Duodenal mucosa (tissue), 2 donors: ENCODE measurements at regions not wholly inside any gene's neighbourhood (a gene's known extent, or its start where the extent isn't known, plus 50 kb on each side); places are given as distances from the start of the nearest gene placed in this dataset.

Experiments
- H3K27ac ChIP-seq: one replicate; pipeline ENCODE4 v1.7.0; 2013; ENCODE audit warnings: low read depth, low read length
- H3K27me3 ChIP-seq, 2 donors: one replicate each; pipeline ENCODE4 v1.7.0; 2013; ENCODE audit warnings: low read length in 2 of 2, control low read depth in 1 of 2; ENCODE audit not compliant: insufficient read depth in 2 of 2, control insufficient read depth in 1 of 2
- H3K36me3 ChIP-seq, 2 donors: one replicate each; pipeline ENCODE4 v1.7.0; 2013; ENCODE audit warnings: low read length in 2 of 2, control low read depth in 1 of 2; ENCODE audit not compliant: insufficient read depth in 2 of 2, control insufficient read depth in 1 of 2
- H3K4me1 ChIP-seq, 2 donors: one replicate each; pipeline ENCODE4 v1.7.0; 2013; ENCODE audit warnings: low read length in 2 of 2, control low read depth in 1 of 2; ENCODE audit not compliant: insufficient read depth in 2 of 2, control insufficient read depth in 1 of 2
- H3K4me3 ChIP-seq, 2 donors: one replicate each; pipeline ENCODE4 v1.7.0; 2013; ENCODE audit warnings: low read length in 2 of 2, low read depth in 1 of 2
- H3K9ac ChIP-seq, 2 donors: one replicate each; pipeline ENCODE4 v1.7.0; 2013; ENCODE audit warnings: low read length in 2 of 2, low read depth in 1 of 2
- H3K9me3 ChIP-seq, 2 donors: one replicate each; pipeline ENCODE4 v1.7.0; 2013; ENCODE audit warnings: low read length in 2 of 2, control low read depth in 1 of 2; ENCODE audit not compliant: control insufficient read depth in 1 of 2

GRCh38 chr6:93822434-93823265 is 403.3 kb upstream of the EPHA7 start:
- Histone ChIP-seq H3K9me3 (no peaks in the 10 kb centered on the region), H3K4me3 (no peak overlapping the region), H3K9ac (no peak overlapping the region), H3K36me3 (no peaks in the 10 kb centered on the region), H3K27me3 (no peaks in the 10 kb centered on the region), H3K27ac (no peak overlapping the region), H3K4me1 (no peaks in the 10 kb centered on the region)

DNA sequence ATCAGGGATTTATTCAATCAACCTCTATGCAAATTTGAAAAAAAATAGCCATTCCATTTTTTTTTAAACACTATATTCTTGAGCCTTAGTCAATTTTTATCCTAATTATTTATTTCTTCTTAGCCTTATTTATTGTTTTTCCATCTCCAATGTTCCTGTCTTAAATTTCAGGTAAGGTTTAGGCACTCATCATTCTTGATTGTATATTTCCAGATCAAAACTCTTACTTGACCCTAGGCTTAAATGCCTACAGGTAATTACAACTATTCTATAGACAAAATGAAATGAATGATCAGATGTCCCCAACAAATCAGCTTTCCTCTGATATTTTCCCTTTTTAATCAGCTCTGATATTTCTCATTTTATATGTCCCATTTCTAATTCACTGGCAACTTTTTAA is 402.6 kb upstream of the EPHA7 start:
- no peak overlapping the region for H3K9ac ChIP-seq
- no peaks in the 10 kb centered on the region for H3K9me3 ChIP-seq
- H3K36me3 ChIP-seq, result no peaks in the 10 kb centered on the region
- no peak overlapping the region for H3K4me3 ChIP-seq
- no peak overlapping the region for H3K27ac ChIP-seq
- no peaks in the 10 kb centered on the region for H3K4me1 ChIP-seq
- no peaks in the 10 kb centered on the region for H3K27me3 ChIP-seq

GRCh38 chr6:93820465-93821082 is 401.2 kb upstream of the EPHA7 start:
- Histone ChIP-seq H3K27ac (no peak overlapping the region), H3K36me3 (no peaks in the 10 kb centered on the region), H3K4me1 (no peaks in the 10 kb centered on the region), H3K27me3 (no peaks in the 10 kb centered on the region), H3K9me3 (no peaks in the 10 kb centered on the region), H3K9ac (no peak overlapping the region), H3K4me3 (no peak overlapping the region)

- H3K36me3 ChIP-seq, result no peaks in the 10 kb centered on the region
- H3K4me3 ChIP-seq, result no peak overlapping the region
- no peak overlapping the region for H3K27ac ChIP-seq
- H3K9ac ChIP-seq, result no peak overlapping the region
- no peaks in the 10 kb centered on the region for H3K9me3 ChIP-seq
- H3K27me3 ChIP-seq, result no peaks in the 10 kb centered on the region
- no peaks in the 10 kb centered on the region for H3K4me1 ChIP-seq
Measured at GRCh38 chr6:93819189-93819588, 399.8 kb upstream of the EPHA7 start.

- Histone ChIP-seq H3K4me3 (no peak overlapping the region), H3K27ac (no peak overlapping the region), H3K9me3 (no peaks in the 10 kb centered on the region), H3K27me3 (no peaks in the 10 kb centered on the region), H3K36me3 (no peaks in the 10 kb centered on the region), H3K9ac (no peak overlapping the region), H3K4me1 (no peaks in the 10 kb centered on the region)
Measured at GRCh38 chr6:93817937-93818336, 398.6 kb upstream of the EPHA7 start.

DNA sequence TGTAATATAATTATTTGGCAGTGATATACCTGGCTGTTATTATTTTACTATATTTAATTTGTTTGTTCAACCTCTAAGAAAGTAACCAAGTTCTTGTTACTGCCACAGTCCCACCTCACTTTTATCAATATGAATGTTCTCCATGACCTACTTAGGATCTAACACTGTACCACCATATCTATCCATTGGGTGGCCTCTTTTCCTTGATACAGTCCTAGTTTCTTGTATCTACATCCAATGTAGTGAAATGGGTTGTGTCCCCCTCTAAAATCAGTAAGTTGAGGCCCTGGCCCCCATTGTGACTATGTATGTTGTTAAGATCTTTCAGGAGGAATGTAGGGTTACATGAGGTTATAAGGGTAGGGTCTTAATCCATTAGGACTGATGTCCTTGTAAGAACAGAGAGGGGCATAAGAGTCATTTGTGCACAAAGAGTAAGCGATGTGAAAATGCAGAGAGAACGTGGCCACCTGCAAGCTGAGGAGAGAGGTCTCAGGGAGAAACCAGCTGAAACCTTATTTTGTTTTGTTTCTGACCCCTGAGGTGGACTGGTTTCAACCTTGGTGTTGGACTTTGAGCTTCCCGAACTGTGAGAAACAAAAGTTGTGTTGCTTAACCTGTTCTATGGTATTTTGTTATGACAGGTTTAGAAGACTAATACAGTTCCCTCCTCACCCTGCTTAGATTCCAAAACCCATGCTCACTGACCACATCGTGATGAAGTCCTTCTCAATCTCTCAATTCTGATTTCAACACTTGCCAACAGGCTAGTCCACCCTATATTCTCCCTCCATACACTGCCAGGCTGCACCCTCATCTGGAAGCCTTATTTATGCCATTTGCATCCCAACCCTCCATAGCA is 387.3 kb upstream of the EPHA7 start:
- H3K27me3 ChIP-seq, result no peaks in the 10 kb centered on the region
- H3K27ac ChIP-seq, result no peak overlapping the region

DNA sequence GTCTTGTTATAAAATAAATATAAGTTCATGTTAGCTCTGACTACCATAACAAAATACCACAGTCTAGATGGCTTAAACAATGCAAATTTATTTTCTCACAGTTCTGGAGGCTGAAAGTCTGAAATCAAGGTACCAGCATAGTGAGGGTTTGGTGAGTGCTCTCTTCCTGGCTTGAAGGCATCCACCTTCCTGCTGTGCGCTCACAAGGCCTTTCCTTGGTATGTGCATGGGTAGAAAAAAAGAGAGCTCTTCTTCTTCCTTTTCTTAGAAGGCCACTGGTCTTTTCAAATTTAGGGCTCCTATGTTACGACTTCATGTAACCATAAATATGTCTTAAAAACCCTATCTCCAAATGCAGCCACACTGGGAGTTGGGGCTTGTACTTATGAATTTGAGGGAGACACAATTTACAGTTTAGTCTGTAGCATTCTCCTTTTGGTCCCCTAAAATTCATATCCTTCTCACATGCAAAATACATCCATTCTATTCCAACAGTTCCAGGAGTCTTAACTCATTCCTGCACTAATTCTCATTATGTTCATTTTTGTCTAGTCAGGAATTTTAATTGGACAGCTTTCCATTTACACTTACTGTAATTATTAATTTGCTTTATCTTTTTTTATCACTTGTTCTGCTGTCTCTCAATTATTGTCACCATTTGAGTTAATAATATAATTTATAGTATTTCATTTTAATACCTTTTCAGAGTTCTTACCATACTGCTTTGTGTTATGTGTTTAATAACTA is 381.9 kb upstream of the EPHA7 start:
- Histone ChIP-seq H3K27me3 (no peaks in the 10 kb centered on the region), H3K9me3 (no peaks in the 10 kb centered on the region), H3K9ac (no peak overlapping the region), H3K27ac (no peak overlapping the region), H3K4me3 (no peak overlapping the region), H3K36me3 (no peaks in the 10 kb centered on the region), H3K4me1 (no peaks in the 10 kb centered on the region)

More for the DNA sequence above, 387.3 kb upstream of the EPHA7 start:
- peaks cover 0 to 3% of the 10 kb centered on the region in 2 donors for H3K9me3 ChIP-seq
- H3K9ac ChIP-seq, result no peak overlapping the region
- no peaks in the 10 kb centered on the region for H3K4me1 ChIP-seq
- no peaks in the 10 kb centered on the region for H3K36me3 ChIP-seq
- H3K4me3 ChIP-seq, result no peak overlapping the region

DNA sequence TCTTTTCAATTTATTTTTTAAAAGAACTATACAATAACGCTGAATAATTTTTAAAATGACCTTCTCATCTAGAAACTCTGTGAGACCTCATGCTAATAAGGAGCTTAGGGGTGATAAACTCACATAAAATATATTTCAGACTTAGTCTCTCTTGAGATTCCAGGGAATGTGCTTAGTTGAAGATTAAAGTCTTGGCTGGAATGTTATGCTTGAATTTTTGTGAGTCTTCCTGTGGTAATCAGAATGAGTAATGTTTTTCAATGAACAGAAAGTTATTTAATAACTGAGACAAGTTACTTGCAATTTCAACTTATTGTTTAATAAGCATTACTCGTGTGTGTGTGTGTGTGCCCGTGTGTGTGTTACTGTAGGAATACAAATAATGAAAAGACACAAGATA is 379.9 kb upstream of the EPHA7 start:
- Histone ChIP-seq H3K9me3 (no peaks in the 10 kb centered on the region), H3K9ac (no peak overlapping the region), H3K27me3 (no peaks in the 10 kb centered on the region), H3K4me1 (no peaks in the 10 kb centered on the region), H3K27ac (no peak overlapping the region), H3K36me3 (no peaks in the 10 kb centered on the region), H3K4me3 (no peak overlapping the region)

DNA sequence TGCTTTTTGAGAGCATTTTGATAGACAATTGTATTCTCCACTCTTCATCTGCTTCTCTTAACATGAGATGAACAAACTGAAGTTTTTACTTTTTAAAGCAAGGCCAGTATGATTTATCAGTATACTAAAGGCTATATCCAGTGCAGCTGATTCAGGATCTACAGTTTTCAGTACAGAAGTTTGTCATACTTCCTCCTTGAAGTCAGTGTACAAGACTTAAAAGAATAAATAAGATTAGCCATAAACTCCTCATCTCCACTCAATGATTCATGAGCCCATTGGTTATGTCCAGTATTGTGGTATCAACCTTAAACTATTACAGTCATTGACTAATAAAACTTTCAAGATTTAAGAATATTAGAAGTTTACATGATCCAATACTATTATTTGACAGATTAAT is 374.8 kb upstream of the EPHA7 start:
- no peak overlapping the region for H3K9ac ChIP-seq
- H3K36me3 ChIP-seq, result no peaks in the 10 kb centered on the region
- no peak overlapping the region for H3K4me3 ChIP-seq
- no peak overlapping the region for H3K27ac ChIP-seq
- no peaks in the 10 kb centered on the region for H3K4me1 ChIP-seq
- no peaks in the 10 kb centered on the region for H3K27me3 ChIP-seq
- H3K9me3 ChIP-seq, result no peaks in the 10 kb centered on the region
